GM12878 (cell line): ENCODE measurements at regions not wholly inside any gene's neighbourhood (a gene's known extent, or its start where the extent isn't known, plus 50 kb on each side); places are given as distances from the start of the nearest gene placed in this dataset.

Experiments used
- ATAC-seq: fragments of 200-7000 bp; cut with Tn5 transposase; 3 replicates; pipeline ENCODE4 v1.9.1; 2020; ENCODE audit warnings: mild to moderate bottlenecking, moderate library complexity
- BruUV-seq: library from RNA; stranded (reverse); fragments of 400-500 nt; replicated peaks from 2 replicates; lab custom pipeline; 2021; lab: Mats Ljungman, UMichigan
- CTCF ChIA-PET: fragments of 300-600 bp; sonication (Branson Sonifier 250); formaldehyde crosslinking; extraction: SDS; loops from one replicate; lab custom pipeline; 2021; ENCODE audit warnings: inconsistent platforms; lab: Yijun Ruan, JAX
- POLR2A ChIA-PET: fragments of 350-600 bp; formaldehyde crosslinking; extraction: SDS; loops from one replicate; lab custom pipeline; 2021; ENCODE audit warnings: inconsistent platforms; lab: Charles Lee
- RAD21 ChIA-PET: fragments of 300-600 bp; sonication (Branson Sonifier 250); formaldehyde crosslinking; loops from one replicate; lab custom pipeline; 2023; ENCODE audit warnings: antibody characterized with exemption; ENCODE audit not compliant: unreplicated experiment; lab: Charles Lee
- SMC1A ChIA-PET: fragments of 300-600 bp; sonication (Branson Sonifier 250); formaldehyde crosslinking; loops from one replicate; lab custom pipeline; 2023; ENCODE audit not compliant: unreplicated experiment, uncharacterized antibody; lab: Charles Lee
- DNase-seq: peaks from one replicate; pipeline ENCODE4 v3.0.0-alpha.2; 2011; ENCODE audit warnings: low read depth, low spot score
- FAIRE-seq: peaks from 3 replicates; lab custom pipeline; 2011; peaks lifted over from hg19 to GRCh38; lab: Jason Lieb, UNC
- H2AFZ ChIP-seq: 2 replicates; pipeline ENCODE4 v1.6.0; 2011; ENCODE audit warnings: low read depth, low read length, control low read depth; ENCODE audit not compliant: control insufficient read depth
- H3K27ac ChIP-seq: 2 replicates; pipeline ENCODE4 v1.5.1; 2011; ENCODE audit warnings: control low read depth; ENCODE audit not compliant: control insufficient read depth, insufficient read depth
- H3K27me3 ChIP-seq, 2 experiments: replicated peaks in 1 of 2; 2 replicates each; pipeline versions ENCODE4 v1.6.0 to v1.6.1; 2011; ENCODE audit warnings: low read length in 1 of 2; ENCODE audit not compliant: control insufficient read depth in 2 of 2, insufficient read depth in 2 of 2
- H3K36me3 ChIP-seq, 2 experiments: 2 replicates each; pipeline ENCODE4 v1.5.1; 2011; ENCODE audit warnings: low read length in 1 of 2; ENCODE audit not compliant: control insufficient read depth in 2 of 2, insufficient read depth in 2 of 2
- H3K4me1 ChIP-seq: 2 replicates; pipeline ENCODE4 v1.6.1; 2011; ENCODE audit warnings: mild to moderate bottlenecking, low read length, moderate library complexity, mixed read lengths; ENCODE audit not compliant: control insufficient read depth, insufficient read depth
- H3K4me2 ChIP-seq: 2 replicates; pipeline ENCODE4 v1.6.0; 2011; ENCODE audit warnings: control low read depth; ENCODE audit not compliant: control insufficient read depth, insufficient read depth
- H3K4me3 ChIP-seq: fragments of 200-600 bp; sonication (generic); 2 replicates; pipeline ENCODE4 v1.5.1; 2016
- H3K79me2 ChIP-seq: 2 replicates; pipeline ENCODE4 v1.6.0; 2011; ENCODE audit warnings: low read length; ENCODE audit not compliant: control insufficient read depth, insufficient read depth
- H3K9ac ChIP-seq: 2 replicates; pipeline ENCODE4 v1.8.0; 2011; ENCODE audit warnings: low read length, control low read depth, mixed read lengths; ENCODE audit not compliant: control insufficient read depth, insufficient read depth
- H3K9me3 ChIP-seq: replicated peaks from 3 replicates; pipeline ENCODE4 v1.5.1; 2011; ENCODE audit warnings: mild to moderate bottlenecking, low read length; ENCODE audit not compliant: control insufficient read depth, insufficient read depth
- H4K20me1 ChIP-seq: 2 replicates; pipeline ENCODE4 v1.6.0; 2011; ENCODE audit not compliant: control insufficient read depth, insufficient read depth
- ATF3 ChIP-seq: IDR thresholded peaks from 2 replicates; pipeline ENCODE4 v1.6.1; 2011; ENCODE audit warnings: low read depth, mild to moderate bottlenecking, low read length, moderate library complexity, borderline replicate concordance; ENCODE audit errors: extremely low read depth
- IKZF1 ChIP-seq: fragments of 450-650 bp; conservative IDR thresholded peaks from 2 replicates; pipeline ENCODE4 v1.6.1; 2017; ENCODE audit warnings: antibody characterized with exemption, mild to moderate bottlenecking
- KLF5 ChIP-seq: fragments of 450-650 bp; IDR thresholded peaks from 2 replicates; pipeline ENCODE4 v1.6.1; 2014; ENCODE audit warnings: mild to moderate bottlenecking; ENCODE audit not compliant: partially characterized antibody
- NR2C1 ChIP-seq: fragments of 450-650 bp; IDR thresholded peaks from 2 replicates; pipeline ENCODE4 v1.6.1; 2017; ENCODE audit warnings: antibody characterized with exemption, mild to moderate bottlenecking, moderate library complexity
- RB1 ChIP-seq: fragments of 450-650 bp; formaldehyde crosslinking; IDR thresholded peaks from 2 replicates; pipeline ENCODE4 v1.6.1; 2017; ENCODE audit warnings: mild to moderate bottlenecking, borderline replicate concordance
- SMAD1 ChIP-seq: fragments of 450-650 bp; IDR thresholded peaks from 2 replicates; pipeline ENCODE4 v1.6.1; 2018; ENCODE audit warnings: mild to moderate bottlenecking, low read depth; ENCODE audit not compliant: partially characterized antibody
- SMARCA5 ChIP-seq: fragments of 450-650 bp; IDR thresholded peaks from 2 replicates; pipeline ENCODE4 v1.6.1; 2017; ENCODE audit warnings: mild to moderate bottlenecking
- SMC3 ChIP-seq: IDR thresholded peaks from 2 replicates; pipeline ENCODE4 v1.6.1; 2011; ENCODE audit warnings: low read length, improper control_type of control experiment, borderline replicate concordance
- USF1 ChIP-seq: IDR thresholded peaks from 2 replicates; pipeline ENCODE4 v1.6.1; 2011; ENCODE audit warnings: borderline replicate concordance, low read depth, mild to moderate bottlenecking, moderate library complexity, mixed read lengths, low read length; ENCODE audit not compliant: insufficient read depth; ENCODE audit errors: extremely low read length
- WRNIP1 ChIP-seq: IDR thresholded peaks from 2 replicates; pipeline ENCODE4 v1.6.1; 2011; ENCODE audit warnings: low read depth, low read length, improper control_type of control experiment, borderline replicate concordance
- YY1 ChIP-seq: IDR thresholded peaks from 2 replicates; pipeline ENCODE4 v1.6.1; 2011; ENCODE audit warnings: low read depth, mild to moderate bottlenecking, low read length
- WGBS: methylation state at CpG from one replicate; pipeline ENCODE4 v1.1.6; 2016; ENCODE audit warnings: low lambda C conversion rate; ENCODE audit not compliant: insufficient replicate concordance, insufficient coverage; ENCODE audit errors: missing lambda C conversion rate; 5-methylcytosine and 5-hydroxymethylcytosine counted together
- in situ Hi-C: fragments of 300-500 bp; cut with MboI; formaldehyde crosslinking; loops from 9 replicates; pipeline ENCODE4 v1.14.3; 2018; ENCODE audit warnings: mixed read lengths
- intact Hi-C: fragments of 100-400 bp; cut with micrococcal nuclease; formaldehyde crosslinking; loops from one replicate; pipeline ENCODE4 v1.14.2; 2022; ENCODE audit not compliant: unreplicated experiment
- TF ChIP-seq, protein P1 (sequence below): fragments of 450-650 bp; IDR thresholded peaks from 2 replicates; pipeline ENCODE4 v1.6.1; 2017; ENCODE audit warnings: mild to moderate bottlenecking, moderate library complexity

DNA sequence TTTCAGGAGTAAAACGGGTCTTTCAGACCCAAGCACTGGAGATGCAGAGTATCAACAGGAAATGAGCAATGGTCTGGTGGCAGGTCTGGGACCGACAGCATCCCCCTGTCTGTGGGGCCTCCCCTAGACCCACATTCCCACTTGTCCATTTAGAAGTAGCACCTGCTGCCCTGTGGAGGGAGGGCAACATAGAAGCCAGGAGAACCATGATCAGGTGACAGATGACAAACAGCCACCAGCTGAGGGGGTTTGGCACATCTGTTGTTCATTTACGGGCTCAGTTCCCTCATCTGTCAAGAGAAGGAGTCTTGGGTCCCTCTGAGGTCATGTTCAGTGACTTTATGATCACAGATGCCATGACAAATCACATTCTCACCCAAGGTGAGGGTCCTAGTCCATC lies 77.9 kb upstream of the SLC66A3 start:
- TF ChIP-seq YY1 (no peak), IKZF1 (no peak), ATF3 (no peak)
- CTCF ChIA-PET = no interaction called here
- no peak overlapping the region for H3K4me3 ChIP-seq
- intact Hi-C loops = loop anchor here (10.0 kb wide), 1 partner anchor 47 kb away; no protein-coding TSS in a partner anchor
- no peak overlapping the region for H3K9ac ChIP-seq
- H2AFZ ChIP-seq = no peak overlapping the region
- RAD21 ChIA-PET = no interaction called here
- no peak for FAIRE-seq
- DNase-seq = no peak
- H3K27me3 ChIP-seq = peaks cover 0 to 3% of the 10 kb centered on the region in 2 experiments; a peak in 2 of 4 replicates
- H3K79me2 ChIP-seq = no peaks in the 10 kb centered on the region
- H3K4me1 ChIP-seq = no peaks in the 10 kb centered on the region
- no peak for ATAC-seq
- no peak overlapping the region for H3K4me2 ChIP-seq
- H3K27ac ChIP-seq = no peak overlapping the region
- H3K9me3 ChIP-seq = no peaks in the 10 kb centered on the region
- no TSS peak for BruUV-seq
- 0 out of 2 replicates have a peak, but pooled peaks cover 3% of the 10 kb centered on the region for H4K20me1 ChIP-seq
- WGBS = 25% methylated on average over 3 of the region's 3 CpGs
- SMC1A ChIA-PET = no interaction called here
- no peaks in the 10 kb centered on the region for H3K36me3 ChIP-seq
- POLR2A ChIA-PET = no interaction called here
- in situ Hi-C loops = no loop called here

DNA sequence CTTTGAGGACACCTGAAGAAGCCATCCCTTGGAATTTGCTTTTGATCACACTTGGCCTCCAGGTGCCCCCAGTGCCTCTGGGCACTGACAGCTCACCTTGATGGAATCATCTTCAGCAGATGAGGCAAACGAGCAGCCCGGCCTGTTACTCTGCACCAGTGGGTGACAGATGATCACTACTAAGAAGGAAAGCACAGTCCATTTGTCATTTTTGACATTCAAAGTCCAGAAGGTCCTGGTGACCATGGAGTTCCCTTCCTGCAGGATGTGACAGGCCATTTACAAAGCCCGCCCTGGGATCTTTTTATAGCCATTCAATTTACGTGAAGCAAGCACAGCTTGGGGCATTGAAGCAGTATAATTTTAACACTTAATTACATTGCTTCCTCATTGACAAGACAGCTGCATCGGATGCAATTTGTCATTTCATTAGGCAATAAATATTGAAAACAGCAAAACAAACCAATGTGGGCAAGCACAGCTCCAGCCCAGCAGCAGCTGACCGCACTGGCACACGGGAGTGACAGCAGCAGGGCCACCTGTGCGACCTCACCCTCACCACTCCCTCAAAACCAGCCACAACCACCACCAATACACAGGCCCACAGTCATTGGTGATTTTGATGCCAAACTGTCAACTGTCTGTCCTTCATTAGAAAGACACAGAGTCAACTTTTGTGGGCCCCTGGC lies 76.0 kb upstream of the SLC66A3 start:
- no TSS peak for BruUV-seq
- CTCF ChIA-PET = interaction anchor here (0.7 kb wide), 1 partner anchor 54 kb away, joined by 3 read pairs; a partner anchor contains a TSS
- TF ChIP-seq RB1 (no peak), WRNIP1 (no peak), USF1 (no peak), SMARCA5 (no peak), SMC3 (no peak), NR2C1 (no peak), KLF5 (no peak), SMAD1 (no peak)
- TF ChIP-seq, protein P1, sequence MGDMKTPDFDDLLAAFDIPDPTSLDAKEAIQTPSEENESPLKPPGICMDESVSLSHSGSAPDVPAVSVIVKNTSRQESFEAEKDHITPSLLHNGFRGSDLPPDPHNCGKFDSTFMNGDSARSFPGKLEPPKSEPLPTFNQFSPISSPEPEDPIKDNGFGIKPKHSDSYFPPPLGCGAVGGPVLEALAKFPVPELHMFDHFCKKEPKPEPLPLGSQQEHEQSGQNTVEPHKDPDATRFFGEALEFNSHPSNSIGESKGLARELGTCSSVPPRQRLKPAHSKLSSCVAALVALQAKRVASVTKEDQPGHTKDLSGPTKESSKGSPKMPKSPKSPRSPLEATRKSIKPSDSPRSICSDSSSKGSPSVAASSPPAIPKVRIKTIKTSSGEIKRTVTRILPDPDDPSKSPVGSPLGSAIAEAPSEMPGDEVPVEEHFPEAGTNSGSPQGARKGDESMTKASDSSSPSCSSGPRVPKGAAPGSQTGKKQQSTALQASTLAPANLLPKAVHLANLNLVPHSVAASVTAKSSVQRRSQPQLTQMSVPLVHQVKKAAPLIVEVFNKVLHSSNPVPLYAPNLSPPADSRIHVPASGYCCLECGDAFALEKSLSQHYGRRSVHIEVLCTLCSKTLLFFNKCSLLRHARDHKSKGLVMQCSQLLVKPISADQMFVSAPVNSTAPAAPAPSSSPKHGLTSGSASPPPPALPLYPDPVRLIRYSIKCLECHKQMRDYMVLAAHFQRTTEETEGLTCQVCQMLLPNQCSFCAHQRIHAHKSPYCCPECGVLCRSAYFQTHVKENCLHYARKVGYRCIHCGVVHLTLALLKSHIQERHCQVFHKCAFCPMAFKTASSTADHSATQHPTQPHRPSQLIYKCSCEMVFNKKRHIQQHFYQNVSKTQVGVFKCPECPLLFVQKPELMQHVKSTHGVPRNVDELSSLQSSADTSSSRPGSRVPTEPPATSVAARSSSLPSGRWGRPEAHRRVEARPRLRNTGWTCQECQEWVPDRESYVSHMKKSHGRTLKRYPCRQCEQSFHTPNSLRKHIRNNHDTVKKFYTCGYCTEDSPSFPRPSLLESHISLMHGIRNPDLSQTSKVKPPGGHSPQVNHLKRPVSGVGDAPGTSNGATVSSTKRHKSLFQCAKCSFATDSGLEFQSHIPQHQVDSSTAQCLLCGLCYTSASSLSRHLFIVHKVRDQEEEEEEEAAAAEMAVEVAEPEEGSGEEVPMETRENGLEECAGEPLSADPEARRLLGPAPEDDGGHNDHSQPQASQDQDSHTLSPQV = no peak

More for the DNA sequence above, 76.0 kb upstream of the SLC66A3 start:
- Histone ChIP-seq H3K27me3 (peaks cover 0 to 3% of the 10 kb centered on the region in 2 experiments; a peak in 2 of 4 replicates), H2AFZ (no peak overlapping the region), H3K4me2 (no peak overlapping the region), H3K79me2 (no peaks in the 10 kb centered on the region), H3K9ac (no peak overlapping the region), H3K4me3 (no peak overlapping the region), H3K27ac (no peak overlapping the region), H3K9me3 (no peaks in the 10 kb centered on the region), H3K36me3 (no peaks in the 10 kb centered on the region), H3K4me1 (no peaks in the 10 kb centered on the region), H4K20me1 (0 out of 2 replicates have a peak, but pooled peaks cover 3% of the 10 kb centered on the region)
- POLR2A ChIA-PET = no interaction called here
- 33% methylated on average over 8 of the region's 8 CpGs for WGBS
- intact Hi-C loops = loop anchor here (10.0 kb wide), 1 partner anchor 46 kb away; no protein-coding TSS in a partner anchor
- no peak for FAIRE-seq
- SMC1A ChIA-PET = no interaction called here
- in situ Hi-C loops = no loop called here
- DNase-seq = no peak
- RAD21 ChIA-PET = no interaction called here
- no peak for ATAC-seq
